GM21526 (cell line): ENCODE measurements at regions not wholly inside any gene's neighbourhood (a gene's known extent, or its start where the extent isn't known, plus 50 kb on each side); places are given as distances from the start of the nearest gene placed in this dataset.

Experiments
- ATAC-seq: cut with Tn5 transposase; IDR thresholded peaks from one replicate; pipeline ENCODE4 v1.9.1; 2021; ENCODE audit warnings: moderate library complexity; ENCODE audit not compliant: unreplicated experiment, low FRiP score

GRCh38 chr10:128853537-128853936 is 613.5 kb upstream of the MGMT start:
- ATAC-seq = no peak

- no peak for ATAC-seq
Measured at GRCh38 chr10:128854204-128854603, 612.8 kb upstream of the MGMT start.

GRCh38 chr10:128854963-128855362 is 612.1 kb upstream of the MGMT start:
- no peak for ATAC-seq

GRCh38 chr10:128855618-128856428 is 611.2 kb upstream of the MGMT start:
- ATAC-seq = no peak

GRCh38 chr10:128859738-128860386 is 607.2 kb upstream of the MGMT start:
- ATAC-seq = no peak

- no peak for ATAC-seq
Measured at GRCh38 chr10:128860574-128860973, 606.5 kb upstream of the MGMT start.

GRCh38 chr10:128861018-128861901 is 605.8 kb upstream of the MGMT start:
- no peak for ATAC-seq

- no peak for ATAC-seq
Measured at GRCh38 chr10:128863411-128863810, 603.6 kb upstream of the MGMT start.

- no peak for ATAC-seq
Measured at GRCh38 chr10:128863823-128864405, 603.1 kb upstream of the MGMT start.

- no peak for ATAC-seq
Measured at GRCh38 chr10:128864554-128865295, 602.3 kb upstream of the MGMT start.

GRCh38 chr10:128865436-128866195 is 601.4 kb upstream of the MGMT start:
- no peak for ATAC-seq

GRCh38 chr10:128866551-128866950 is 600.5 kb upstream of the MGMT start:
- ATAC-seq = no peak

GRCh38 chr10:128867210-128867609 is 599.8 kb upstream of the MGMT start:
- no peak for ATAC-seq

- ATAC-seq = no peak
Measured at GRCh38 chr10:128867819-128868218, 599.2 kb upstream of the MGMT start.

GRCh38 chr10:128868481-128868880 is 598.6 kb upstream of the MGMT start:
- no peak for ATAC-seq

GRCh38 chr10:128869101-128869749 is 597.8 kb upstream of the MGMT start:
- no peak for ATAC-seq

GRCh38 chr10:128870830-128871597 is 596.0 kb upstream of the MGMT start:
- no peak for ATAC-seq

GRCh38 chr10:128871671-128872231 is 595.3 kb upstream of the MGMT start:
- no peak for ATAC-seq
